Endometrium (tissue), 2 donors: ENCODE measurements at regions not wholly inside any gene's neighbourhood (a gene's known extent, or its start where the extent isn't known, plus 50 kb on each side); places are given as distances from the start of the nearest gene placed in this dataset.
"Not testable (repeated sequence)": the region's sequence is repeated elsewhere in the genome, so short reads cannot be mapped to it uniquely, and the experiment has no call there.

ENCODE experiments used
- FAIRE-seq: peaks from 2 replicates; lab custom pipeline; 2012; peaks lifted over from hg19 to GRCh38; lab: Jason Lieb, UNC
- donor health status: control.
- donor health status: control.

DNA sequence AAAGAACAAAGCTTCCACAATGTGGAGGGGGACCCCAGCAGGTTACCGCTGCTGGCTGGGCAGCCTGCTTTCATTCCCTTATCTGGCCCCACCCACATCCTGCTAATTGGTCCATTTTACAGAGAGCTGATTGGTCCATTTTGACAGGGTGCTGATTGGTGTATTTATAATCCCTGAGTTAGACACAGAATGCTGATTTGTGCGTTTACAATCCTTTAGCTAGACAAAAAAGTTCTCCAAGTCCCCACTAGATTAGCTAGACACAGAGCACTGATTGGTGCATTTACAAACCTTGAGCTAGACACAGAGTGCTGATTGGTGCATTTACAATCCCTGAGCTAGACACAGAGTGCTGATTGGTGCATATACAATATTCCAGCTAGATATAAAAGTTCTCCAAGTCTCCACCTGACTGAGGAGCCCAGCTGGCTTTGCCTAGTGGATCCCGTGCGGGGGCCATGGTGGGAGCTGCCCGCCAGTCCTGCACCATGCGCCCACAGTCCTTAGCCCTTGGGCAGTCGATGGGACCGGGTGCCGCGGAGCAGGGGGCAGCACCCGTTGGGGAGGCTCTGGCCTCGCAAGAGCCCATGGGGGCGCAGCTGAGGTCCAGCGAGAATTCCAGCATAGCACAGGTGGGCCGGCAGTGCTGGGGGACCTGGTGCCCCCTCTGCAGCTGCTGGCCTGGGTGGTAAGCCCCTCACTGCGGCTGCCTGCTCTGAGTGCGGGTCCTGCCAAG is 88.8 kb upstream of the MYLIP start:
- not testable (repeated sequence) for FAIRE-seq

DNA sequence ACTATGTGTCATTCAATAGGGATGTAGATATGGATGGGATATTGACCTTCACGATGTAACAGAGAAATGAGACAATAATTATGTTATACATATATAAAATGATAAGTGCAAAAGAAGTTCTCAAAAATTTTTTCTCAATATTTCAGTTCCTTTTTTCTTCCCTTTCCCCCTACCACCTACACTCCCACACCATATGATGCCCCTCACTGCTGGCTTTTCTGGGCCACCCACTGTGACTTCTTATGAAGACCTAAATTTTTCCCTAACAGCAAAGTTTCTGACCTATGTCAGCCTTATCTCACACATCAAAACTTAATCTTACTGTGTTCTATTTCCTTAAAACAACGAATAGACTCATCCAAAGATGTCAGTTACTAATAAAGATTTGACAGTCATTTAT is 89.9 kb upstream of the MYLIP start:
- no peak for FAIRE-seq

DNA sequence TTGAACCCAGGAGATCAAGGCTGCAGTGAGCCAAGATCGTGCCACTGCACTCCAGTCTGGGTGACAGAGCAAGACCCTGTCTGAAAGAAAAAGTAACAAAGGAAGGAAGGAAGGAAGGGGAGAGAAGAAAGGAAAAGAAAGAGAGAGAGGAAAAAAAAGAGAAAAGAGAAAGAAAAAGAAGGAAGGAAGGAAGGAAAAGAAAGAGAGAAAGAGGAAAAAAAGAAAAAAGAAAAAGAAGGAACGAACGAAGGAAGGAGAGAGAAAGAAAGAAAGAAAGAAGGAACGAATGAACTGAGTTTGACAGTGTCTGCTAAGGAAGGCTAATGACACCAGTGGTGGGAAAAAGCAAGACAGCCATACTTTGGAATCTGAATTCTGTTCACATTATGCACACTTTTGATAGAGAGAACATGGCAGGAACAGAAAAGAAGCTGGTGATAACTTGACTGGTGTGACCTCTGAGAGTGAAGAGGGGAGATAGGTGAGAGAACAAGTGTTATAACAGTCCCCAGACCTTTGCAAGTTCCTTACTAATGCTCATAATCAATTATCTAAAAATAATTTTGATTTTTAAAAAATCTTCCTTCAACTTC is 93.3 kb upstream of the MYLIP start:
- FAIRE-seq = no peak

DNA sequence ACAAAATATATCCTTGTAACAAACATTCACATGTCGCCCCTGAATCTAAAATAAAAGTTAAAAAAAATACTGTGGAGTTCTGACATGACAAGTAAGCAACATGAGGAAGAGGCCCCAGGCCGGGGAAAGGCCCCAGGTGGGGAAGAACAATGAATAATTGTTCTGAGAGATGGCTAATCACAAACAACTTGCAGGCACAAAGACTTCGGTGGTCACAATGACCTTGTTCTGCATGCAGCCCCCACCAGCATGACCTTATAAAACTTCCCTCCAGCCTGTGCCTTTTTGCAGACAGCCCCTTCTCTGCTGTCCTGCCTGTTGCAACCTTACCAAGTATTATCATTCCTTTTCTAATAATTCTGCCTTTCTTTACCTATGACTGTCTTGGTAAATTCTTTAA is 95.7 kb upstream of the MYLIP start:
- no peak for FAIRE-seq

DNA sequence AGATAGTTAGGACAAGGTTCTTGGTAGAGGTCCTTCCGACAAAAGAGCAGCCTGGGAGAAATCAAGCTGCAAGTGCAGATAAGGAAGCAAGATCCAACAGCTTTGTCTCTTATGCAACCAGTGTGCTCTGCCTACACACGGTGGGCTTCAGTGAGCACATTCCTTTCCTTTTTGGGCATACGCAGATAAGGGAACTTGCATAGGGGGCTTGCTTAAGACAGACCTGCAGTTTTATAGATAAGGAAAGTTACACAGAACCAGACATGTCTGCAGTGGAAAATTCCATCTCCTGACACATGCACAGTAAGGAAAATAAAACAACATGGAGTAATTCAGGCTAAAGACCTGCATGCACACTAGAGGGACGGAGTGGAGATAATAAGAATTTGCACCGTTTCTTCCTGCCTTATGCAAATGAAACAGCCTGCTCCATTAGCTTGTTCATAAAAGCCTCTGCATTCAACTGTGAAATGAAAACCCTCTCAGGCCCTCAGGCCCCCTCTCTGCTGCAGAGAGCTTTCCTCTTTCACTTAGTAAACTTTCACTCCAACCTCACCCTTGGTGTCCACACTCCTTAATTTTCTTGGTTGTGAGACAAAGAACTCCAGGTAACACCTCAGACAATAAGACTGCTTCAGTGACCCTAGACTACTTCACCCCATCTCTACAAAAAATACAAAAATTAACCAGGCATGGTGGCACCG is 97.5 kb upstream of the MYLIP start:
- FAIRE-seq = no peak

DNA sequence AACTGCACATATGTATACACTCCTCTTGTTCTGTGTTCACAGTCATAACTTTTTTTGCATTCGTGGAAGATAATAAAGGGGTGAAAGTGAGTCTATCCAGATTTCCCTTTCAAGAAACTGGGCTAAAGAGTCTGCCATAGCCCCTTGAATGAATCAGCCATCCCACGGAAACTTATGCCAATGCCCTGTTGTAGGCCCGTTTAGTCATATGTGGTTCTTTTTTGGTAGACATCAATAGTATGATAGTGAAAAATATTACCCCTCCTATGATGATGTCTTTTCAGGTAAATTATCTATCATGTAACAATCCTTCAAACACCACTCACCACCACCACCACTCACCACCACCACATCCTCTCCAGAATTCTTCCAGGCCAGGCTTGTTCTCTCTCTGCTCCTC is 99.9 kb upstream of the MYLIP start:
- FAIRE-seq = no peak

DNA sequence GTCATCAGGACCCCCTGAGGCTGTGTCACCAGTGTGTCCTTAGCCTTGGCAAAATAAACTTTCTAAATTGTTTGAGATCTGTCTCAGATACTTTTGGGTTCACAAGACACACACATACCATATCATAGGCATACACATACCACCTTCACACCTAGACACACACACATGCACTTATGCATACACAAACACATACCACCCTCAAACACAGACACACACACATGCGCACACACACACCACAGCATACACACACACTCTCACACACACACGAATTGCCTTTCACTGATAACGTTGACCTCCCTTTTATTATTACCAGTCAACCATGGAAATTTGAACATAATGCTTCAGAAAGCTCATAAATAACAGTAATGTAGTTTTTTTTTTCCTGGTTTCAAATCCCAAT is 108.6 kb upstream of the MYLIP start:
- no peak for FAIRE-seq

DNA sequence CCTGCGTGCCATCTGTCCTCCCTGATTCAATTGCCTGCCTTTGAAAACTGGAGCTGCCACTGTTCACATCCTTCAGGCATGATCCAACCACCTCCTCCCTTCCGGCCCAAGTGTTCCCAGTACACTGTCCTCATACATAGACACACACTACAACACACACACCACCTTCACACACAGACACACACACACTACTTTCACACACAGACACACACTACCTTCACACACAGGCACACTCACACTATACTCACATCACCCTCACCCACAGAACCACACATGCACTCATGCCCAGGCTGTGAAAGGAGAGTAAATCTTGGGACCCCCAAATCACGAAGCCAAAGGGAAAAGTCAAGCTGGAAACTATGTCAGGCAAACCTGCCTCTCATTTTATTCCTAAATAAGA is 109.4 kb upstream of the MYLIP start:
- no peak for FAIRE-seq

- no peak for FAIRE-seq
Measured at GRCh38 chr6:16018626-16019025, 110.3 kb upstream of the MYLIP start.

- not testable (repeated sequence) for FAIRE-seq
Measured at GRCh38 chr6:16014325-16014724, 114.6 kb upstream of the MYLIP start.

DNA sequence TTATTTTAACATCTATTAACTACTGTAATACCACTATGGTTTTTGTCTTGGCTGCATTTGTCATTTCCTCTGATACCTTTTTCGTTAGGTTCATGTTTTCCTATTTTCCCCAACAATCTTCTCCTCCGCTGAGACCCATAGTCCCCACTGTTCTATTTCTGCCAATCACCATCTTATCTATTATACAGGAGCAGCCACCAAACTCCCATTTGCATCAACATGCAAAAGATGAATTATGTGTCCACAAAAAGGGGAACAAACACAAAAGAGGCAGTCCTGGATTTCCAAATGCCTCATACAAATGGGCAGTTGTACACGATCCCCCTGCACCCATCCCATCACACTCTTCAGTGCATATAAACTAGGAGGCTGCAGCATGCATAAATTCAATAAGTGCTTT is 121.7 kb upstream of the MYLIP start:
- FAIRE-seq = no peak

DNA sequence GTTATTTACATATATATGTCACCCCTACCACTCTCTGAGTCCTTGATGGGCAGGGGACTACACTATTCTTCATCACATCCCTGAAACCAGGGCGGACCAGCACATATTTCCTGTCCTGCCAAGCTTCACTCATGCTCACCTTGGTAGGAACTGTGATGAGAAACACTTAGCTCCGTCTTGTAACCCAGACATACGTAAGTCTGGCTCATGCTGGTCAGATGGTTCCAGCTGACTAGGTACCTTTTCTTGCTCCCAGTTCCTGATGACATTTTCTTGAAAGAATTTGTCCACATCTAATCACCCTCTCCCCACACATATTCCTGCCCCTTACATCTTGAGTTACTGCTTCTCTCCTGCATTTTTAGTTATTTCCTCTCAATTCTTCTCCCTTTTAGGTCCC is 122.2 kb upstream of the MYLIP start:
- no peak for FAIRE-seq

- FAIRE-seq = no peak
Measured at GRCh38 chr6:16004934-16005679, 123.8 kb upstream of the MYLIP start.

DNA sequence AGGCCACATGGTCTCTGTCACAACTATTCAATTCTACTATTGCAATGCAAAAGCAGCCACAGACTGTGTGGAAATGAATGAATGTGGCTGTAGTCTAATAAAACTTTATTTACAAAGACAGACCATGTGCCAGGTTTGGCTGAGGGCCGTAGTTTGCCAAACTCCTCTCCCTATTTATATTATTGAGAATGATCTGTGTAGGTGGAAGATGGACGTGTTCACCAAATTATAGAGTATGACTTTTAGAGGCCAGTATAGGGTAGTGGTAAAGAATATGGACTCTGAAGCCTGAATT is 125.7 kb upstream of the MYLIP start:
- no peak for FAIRE-seq

GRCh38 chr6:16002332-16003196 is 126.3 kb upstream of the MYLIP start:
- FAIRE-seq = no peak

DNA sequence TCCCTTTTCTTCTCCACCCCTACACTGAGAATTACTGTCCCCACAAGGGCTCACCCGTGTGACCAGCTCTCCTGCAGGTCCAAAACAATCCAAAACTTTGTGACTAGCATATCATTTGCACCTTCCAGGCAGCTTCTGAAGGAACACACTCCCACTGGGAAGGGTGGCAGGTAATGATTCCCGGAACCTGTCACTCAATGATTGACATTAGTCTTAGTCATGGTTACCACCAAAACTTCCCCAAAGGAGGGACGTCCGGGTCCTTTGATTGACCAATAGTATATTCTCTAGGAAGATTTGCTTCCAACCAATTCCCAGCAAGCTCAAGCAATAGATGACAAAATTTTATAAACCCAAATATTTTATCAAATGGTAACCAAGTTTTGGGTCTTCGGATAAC is 127.7 kb upstream of the MYLIP start:
- FAIRE-seq = no peak

DNA sequence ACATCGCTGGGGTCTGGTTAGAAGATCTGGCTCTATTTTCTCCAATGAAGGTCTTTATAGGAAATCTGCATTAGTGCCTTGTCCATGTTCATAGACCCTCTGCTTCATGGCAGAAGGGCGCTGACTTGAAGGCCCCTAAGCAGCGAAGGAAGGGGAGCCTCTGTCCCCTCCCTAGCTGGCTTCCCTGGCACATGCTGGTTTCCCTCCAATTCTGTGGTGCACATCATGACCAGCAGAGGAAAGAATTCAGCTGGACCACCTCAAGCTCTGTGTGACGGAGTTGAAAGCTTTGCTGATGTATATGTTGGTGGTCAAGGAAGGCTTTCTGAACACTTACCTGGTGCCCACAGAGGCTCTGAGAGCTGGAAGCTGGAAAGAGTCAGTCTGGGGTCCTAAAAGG is 129.7 kb upstream of the MYLIP start:
- no peak for FAIRE-seq

- FAIRE-seq = no peak
Measured at GRCh38 chr6:15997586-15998388, 131.1 kb upstream of the MYLIP start.

GRCh38 chr6:15996030-15996429 is 132.9 kb upstream of the MYLIP start:
- FAIRE-seq = no peak

DNA sequence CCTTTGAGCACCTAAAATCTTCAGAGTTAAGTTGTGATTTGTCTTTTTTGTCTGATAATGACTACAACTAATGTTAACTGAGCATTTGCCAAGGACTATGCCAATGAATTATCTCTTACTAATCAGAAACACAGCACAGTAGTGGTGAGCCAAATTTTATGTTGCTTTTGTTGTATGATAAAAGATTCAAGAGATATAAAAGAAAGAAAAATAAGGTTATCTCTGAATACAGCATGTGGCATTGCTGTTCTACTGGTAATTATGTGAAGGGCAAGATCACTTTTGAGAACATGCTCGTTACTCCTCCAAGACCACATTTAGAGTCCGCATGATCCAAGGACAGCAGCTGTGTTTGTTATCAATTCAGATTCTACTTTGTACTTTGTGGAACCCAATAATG is 133.4 kb upstream of the MYLIP start:
- FAIRE-seq = no peak

- FAIRE-seq = peak; percentile 99
Measured at GRCh38 chr6:15994814-15995459, 133.9 kb upstream of the MYLIP start.
